H1 (cell line): ENCODE measurements at regions not wholly inside any gene's neighbourhood (a gene's known extent, or its start where the extent isn't known, plus 50 kb on each side); places are given as distances from the start of the nearest gene placed in this dataset.

ENCODE experiments used
- CTCF ChIA-PET: fragments of 300-600 bp; sonication (Branson Sonifier 250); formaldehyde crosslinking; loops from one replicate; lab custom pipeline; 2021; ENCODE audit not compliant: partially characterized antibody; lab: Charles Lee
- POLR2A ChIA-PET: fragments of 300-600 bp; sonication (Branson Sonifier 250); formaldehyde crosslinking; loops from one replicate; lab custom pipeline; 2021; ENCODE audit warnings: inconsistent platforms; ENCODE audit not compliant: partially characterized antibody; lab: Charles Lee
- DNase-seq, 2 experiments: peaks; one replicate each; pipeline versions ENCODE4 v3.0.0 to v3.0.0-alpha.2; 2010 to 2022; ENCODE audit warnings: low spot score in 2 of 2, low read depth in 1 of 2, mixed read lengths in 1 of 2
- FAIRE-seq: peaks from 2 replicates; lab custom pipeline; 2011; peaks lifted over from hg19 to GRCh38; lab: Jason Lieb, UNC
- H2AFZ ChIP-seq: 2 replicates; pipeline ENCODE4 v1.8.1; 2012; ENCODE audit warnings: low read length, inconsistent platforms
- H2AK5ac ChIP-seq: 2 replicates; pipeline ENCODE4 v1.6.1; 2013; ENCODE audit warnings: low read depth, low read length
- H2BK120ac ChIP-seq: replicated peaks from 2 replicates; pipeline ENCODE3; 2013; ENCODE audit warnings: low read depth, low read length, inconsistent platforms
- H2BK12ac ChIP-seq: 2 replicates; pipeline ENCODE4 v1.6.1; 2013; ENCODE audit warnings: low read depth, low read length
- H2BK15ac ChIP-seq: 2 replicates; pipeline ENCODE4 v1.6.1; 2013; ENCODE audit warnings: low read length
- H2BK20ac ChIP-seq: 2 replicates; pipeline ENCODE4 v1.6.1; 2013; ENCODE audit warnings: low read length
- H2BK5ac ChIP-seq: 2 replicates; pipeline ENCODE4 v1.6.1; 2013; ENCODE audit warnings: low read depth, low read length
- H3K14ac ChIP-seq: 2 replicates; pipeline ENCODE4 v1.6.1; 2013; ENCODE audit warnings: inconsistent platforms; ENCODE audit not compliant: insufficient read length
- H3K18ac ChIP-seq: 2 replicates; pipeline ENCODE4 v1.6.1; 2013; ENCODE audit warnings: low read length; ENCODE audit errors: extremely low read depth
- H3K23ac ChIP-seq: 2 replicates; pipeline ENCODE4 v1.6.1; 2013; ENCODE audit warnings: inconsistent platforms; ENCODE audit not compliant: insufficient read length
- H3K23me2 ChIP-seq: 2 replicates; pipeline ENCODE4 v1.6.1; 2013; ENCODE audit warnings: low read depth, low read length
- H3K27ac ChIP-seq: 2 replicates; pipeline ENCODE4 v1.6.1; 2011; ENCODE audit warnings: low read depth, low read length, inconsistent platforms
- H3K27me3 ChIP-seq, 4 experiments: replicated peaks in 1 of 4; 1 replicate in 1 of 4; 2 replicates in 3 of 4; pipeline versions ENCODE4 v1.6.1 to v1.8.1; 2011 to 2013; ENCODE audit warnings: low read length in 3 of 4, mild to moderate bottlenecking in 3 of 4, inconsistent platforms in 2 of 4, mixed read lengths in 2 of 4, moderate library complexity in 1 of 4; ENCODE audit not compliant: control insufficient read depth in 3 of 4, insufficient read depth in 3 of 4; ENCODE audit errors: extremely low read depth in 1 of 4
- H3K36me3 ChIP-seq, 4 experiments: 2 replicates each; pipeline versions ENCODE4 v1.6.1 to v1.8.1; 2011 to 2013; ENCODE audit warnings: mild to moderate bottlenecking in 4 of 4, low read length in 3 of 4, moderate library complexity in 2 of 4, control low read depth in 1 of 4, inconsistent platforms in 1 of 4; ENCODE audit not compliant: insufficient read depth in 4 of 4, control insufficient read depth in 2 of 4
- H3K4ac ChIP-seq: replicated peaks from 2 replicates; pipeline ENCODE3; 2013; ENCODE audit warnings: low read length, low read depth, mixed read lengths, inconsistent platforms; ENCODE audit not compliant: insufficient read length
- H3K4me1 ChIP-seq, 4 experiments: replicated peaks in 1 of 4; 1 replicate in 1 of 4; 2 replicates in 3 of 4; pipeline versions ENCODE4 v1.6.1 to v1.8.1; 2011 to 2013; ENCODE audit warnings: low read length in 3 of 4, inconsistent platforms in 2 of 4, mixed read lengths in 1 of 4; ENCODE audit not compliant: insufficient read depth in 4 of 4, control insufficient read depth in 3 of 4
- H3K4me2 ChIP-seq, 2 experiments: 2 replicates each; pipeline versions ENCODE4 v1.6.1 to v1.8.1; 2011 to 2013; ENCODE audit warnings: low read depth in 2 of 2, low read length in 2 of 2, control low read depth in 1 of 2, inconsistent platforms in 1 of 2, mild to moderate bottlenecking in 1 of 2; ENCODE audit not compliant: insufficient read depth in 1 of 2
- H3K4me3 ChIP-seq, 4 experiments: fragments of 200-600, 300-600 bp in 1 of 4; sonication (generic), shearing (Covaris generic), sonication (Bioruptor Twin) in 1 of 4; 2 replicates each; pipeline versions ENCODE4 v1.5.1 to v1.8.1; 2011 to 2016; ENCODE audit warnings: low read length in 4 of 4, low read depth in 3 of 4, control low read depth in 2 of 4, inconsistent platforms in 2 of 4, mild to moderate bottlenecking in 2 of 4, mixed read lengths in 1 of 4, moderate library complexity in 1 of 4; ENCODE audit not compliant: insufficient read depth in 2 of 4; ENCODE audit errors: extremely low read depth in 1 of 4
- H3K56ac ChIP-seq: replicated peaks from 2 replicates; pipeline ENCODE3; 2013; ENCODE audit warnings: low read depth, mild to moderate bottlenecking, mixed read lengths, low read length, inconsistent platforms; ENCODE audit not compliant: insufficient read length
- H3K79me1 ChIP-seq: 2 replicates; pipeline ENCODE4 v1.6.1; 2013; ENCODE audit warnings: low read depth, low read length, control low read depth
- H3K79me2 ChIP-seq, 2 experiments: 2 replicates each; pipeline versions ENCODE4 v1.6.1 to v1.8.1; 2012 to 2013; ENCODE audit warnings: low read length in 2 of 2, mild to moderate bottlenecking in 2 of 2, inconsistent platforms in 1 of 2; ENCODE audit not compliant: insufficient read depth in 2 of 2, control insufficient read depth in 1 of 2
- H3K9ac ChIP-seq, 4 experiments: replicated peaks in 1 of 4; 1 replicate in 1 of 4; 2 replicates in 3 of 4; pipeline versions ENCODE4 v1.6.1 to v1.8.1; 2011 to 2013; ENCODE audit warnings: low read depth in 3 of 4, low read length in 3 of 4, control low read depth in 2 of 4, mild to moderate bottlenecking in 2 of 4, moderate library complexity in 2 of 4, inconsistent platforms in 1 of 4; ENCODE audit errors: extremely low read depth in 1 of 4
- H3K9me3 ChIP-seq, 2 experiments: 2 replicates each; pipeline versions ENCODE4 v1.6.1 to v1.8.1; 2012 to 2013; ENCODE audit warnings: mild to moderate bottlenecking in 2 of 2, moderate library complexity in 2 of 2, control low read depth in 1 of 2, inconsistent platforms in 1 of 2, low read depth in 1 of 2, low read length in 1 of 2, mixed read lengths in 1 of 2; ENCODE audit not compliant: insufficient read depth in 2 of 2
- H4K20me1 ChIP-seq, 2 experiments: replicated peaks in 1 of 2; 2 replicates each; pipeline versions ENCODE3 to v1.8.1; 2011 to 2013; ENCODE audit warnings: inconsistent platforms in 2 of 2, low read length in 2 of 2, mild to moderate bottlenecking in 1 of 2; ENCODE audit not compliant: insufficient read depth in 2 of 2, control insufficient read depth in 1 of 2
- H4K5ac ChIP-seq: 2 replicates; pipeline ENCODE4 v1.6.1; 2013; ENCODE audit warnings: low read length, low read depth, mixed read lengths, inconsistent platforms; ENCODE audit not compliant: insufficient read length
- H4K8ac ChIP-seq: 2 replicates; pipeline ENCODE4 v1.8.0; 2013; ENCODE audit warnings: mild to moderate bottlenecking, moderate library complexity, low read length, inconsistent platforms; ENCODE audit not compliant: insufficient read depth; ENCODE audit errors: extremely low read depth
- H4K91ac ChIP-seq: replicated peaks from 2 replicates; pipeline ENCODE3; 2013; ENCODE audit warnings: low read length, mixed read lengths, inconsistent platforms; ENCODE audit not compliant: insufficient read length
- E2F6 ChIP-seq: IDR thresholded peaks from 2 replicates; pipeline ENCODE4 v1.6.1; 2012; ENCODE audit warnings: inconsistent platforms
- JUN ChIP-seq: IDR thresholded peaks from 2 replicates; pipeline ENCODE4 v1.6.1; 2011; ENCODE audit warnings: low read depth, mild to moderate bottlenecking, improper control_type of control experiment, low read length
- PHF8 ChIP-seq: fragments of 200-600 bp; sonication (generic); conservative IDR thresholded peaks from 2 replicates; pipeline ENCODE4 v1.7.1; 2012; ENCODE audit warnings: low read depth, mild to moderate bottlenecking, inconsistent platforms, low read length, moderate library complexity
- RBBP5 ChIP-seq: IDR thresholded peaks from 2 replicates; pipeline ENCODE4 v1.7.1; 2012; ENCODE audit warnings: low read depth, mild to moderate bottlenecking, inconsistent platforms, low read length, moderate library complexity, borderline replicate concordance
- SUZ12 ChIP-seq: fragments of 200-600 bp; sonication (generic); IDR thresholded peaks from 2 replicates; pipeline ENCODE4 v1.6.1; 2012; ENCODE audit warnings: mild to moderate bottlenecking, inconsistent platforms, low read length, moderate library complexity, mixed read lengths
- WGBS, 2 experiments: shearing (Covaris generic) in 1 of 2; methylation state at CpG; one replicate each; pipeline versions ENCODE4 v1.1.6 to v1.1.7; 2013 to 2015; ENCODE audit warnings: low lambda C conversion rate in 2 of 2, mixed read lengths in 2 of 2, inconsistent platforms in 1 of 2, low coverage in 1 of 2, missing lambda C conversion rate in 1 of 2; ENCODE audit not compliant: insufficient replicate concordance in 2 of 2, insufficient coverage in 1 of 2, insufficient read length in 1 of 2; ENCODE audit errors: extremely low coverage in 1 of 2, missing lambda C conversion rate in 1 of 2; 5-methylcytosine and 5-hydroxymethylcytosine counted together

- WGBS, 2 experiments: 60% methylated on average over 1 of the region's 1 CpG; no CpG with 5 or more reads in 1 of the 2 experiments
- no peak overlapping the region for H3K23ac ChIP-seq
- H4K91ac ChIP-seq: no peak overlapping the region
- ChIA-PET POLR2A (no interaction called here), CTCF (interaction anchor here (0.6 to 1.6 kb wide), 5 partner anchors 15 to 210 kb away, joined by 3 to 5 read pairs (median 3); no protein-coding TSS in a partner anchor)
- H2AFZ ChIP-seq: no peak overlapping the region
- no peak overlapping the region for H4K5ac ChIP-seq
- no peak overlapping the region for H2BK120ac ChIP-seq
- no peaks in the 10 kb centered on the region for H3K23me2 ChIP-seq
- H3K79me2 ChIP-seq: no peaks in the 10 kb centered on the region
- no peak overlapping the region for H3K4me3 ChIP-seq
- no peaks in the 10 kb centered on the region for H4K20me1 ChIP-seq
- H3K4me1 ChIP-seq: no peaks in the 10 kb centered on the region
- H2AK5ac ChIP-seq: no peak overlapping the region
- H2BK20ac ChIP-seq: no peak overlapping the region
- no peaks in the 10 kb centered on the region for H3K79me1 ChIP-seq
- no peak overlapping the region for H3K27ac ChIP-seq
- H3K9ac ChIP-seq: no peak overlapping the region
- no peak overlapping the region for H3K18ac ChIP-seq
- no peaks in the 10 kb centered on the region for H3K36me3 ChIP-seq
- FAIRE-seq: no peak
- no peak for DNase-seq
- H3K9me3 ChIP-seq: no peaks in the 10 kb centered on the region
- no peak overlapping the region for H2BK15ac ChIP-seq
- H3K56ac ChIP-seq: no peak overlapping the region
- H4K8ac ChIP-seq: no peak overlapping the region
- no peak overlapping the region for H2BK12ac ChIP-seq
- H3K14ac ChIP-seq: no peak overlapping the region
- no peak overlapping the region for H3K4me2 ChIP-seq
- no peak overlapping the region for H3K4ac ChIP-seq
- H3K27me3 ChIP-seq: no peaks in the 10 kb centered on the region
- H2BK5ac ChIP-seq: no peak overlapping the region
- TF ChIP-seq RBBP5: no peak
- TF ChIP-seq E2F6: no peak
- TF ChIP-seq PHF8: no peak
- TF ChIP-seq SUZ12: no peak
- TF ChIP-seq JUN: no peak
Measured at GRCh38 chrX:8971116-8971515, 62.8 kb downstream of the FAM9B start.
